Endothelial cell of umbilical vein (primary cell): ENCODE measurements at regions not wholly inside any gene's neighbourhood (a gene's known extent, or its start where the extent isn't known, plus 50 kb on each side); places are given as distances from the start of the nearest gene placed in this dataset.

ENCODE experiments used
- BruUV-seq: library from RNA; stranded (reverse); fragments of 400-500 nt; replicated peaks from 2 replicates; lab custom pipeline; 2021; lab: Mats Ljungman, UMichigan
- CTCF ChIA-PET: fragments of 300-600, 350-600 bp; sonication (Branson Sonifier 250); formaldehyde crosslinking; loops from one replicate; lab custom pipeline; 2021; ENCODE audit warnings: antibody characterized with exemption, inconsistent platforms; lab: Charles Lee
- POLR2A ChIA-PET: fragments of 300-600, 350-600 bp; sonication (Branson Sonifier 250); formaldehyde crosslinking; loops from one replicate; lab custom pipeline; 2021; ENCODE audit warnings: antibody characterized with exemption, inconsistent platforms; lab: Charles Lee
- DNase-seq: peaks from one replicate; pipeline ENCODE4 v3.0.0-alpha.2; 2011; ENCODE audit warnings: low read depth, low spot score
- FAIRE-seq: peaks from 2 replicates; lab custom pipeline; 2011; peaks lifted over from hg19 to GRCh38; lab: Jason Lieb, UNC
- H2AFZ ChIP-seq: 2 replicates; pipeline ENCODE4 v1.6.0; 2012; ENCODE audit warnings: low read depth, low read length, control low read depth, inconsistent platforms
- H3K27ac ChIP-seq: 2 replicates; pipeline ENCODE4 v1.5.1; 2011; ENCODE audit warnings: low read depth, mild to moderate bottlenecking, control low read depth, low read length, moderate library complexity; ENCODE audit not compliant: insufficient read depth
- H3K27me3 ChIP-seq, 2 experiments: 2 replicates each; pipeline versions ENCODE4 v1.6.0 to v1.6.1; 2011; ENCODE audit warnings: low read length in 2 of 2, mixed read lengths in 1 of 2; ENCODE audit not compliant: control insufficient read depth in 2 of 2, insufficient read depth in 2 of 2
- H3K36me3 ChIP-seq, 2 experiments: 2 replicates in 1 of 2; 3 replicates in 1 of 2; pipeline ENCODE4 v1.5.1; 2011; ENCODE audit warnings: low read length in 2 of 2, mild to moderate bottlenecking in 1 of 2, moderate library complexity in 1 of 2; ENCODE audit not compliant: control insufficient read depth in 2 of 2, insufficient read depth in 2 of 2; ENCODE audit errors: extremely low read depth in 1 of 2
- H3K4me1 ChIP-seq: 3 replicates; pipeline ENCODE4 v1.5.1; 2011; ENCODE audit warnings: mild to moderate bottlenecking, low read length; ENCODE audit not compliant: control insufficient read depth, insufficient read depth; ENCODE audit errors: extremely low read depth
- H3K4me2 ChIP-seq: 2 replicates; pipeline ENCODE4 v1.6.1; 2011; ENCODE audit warnings: low read length, control low read depth, mixed read lengths; ENCODE audit not compliant: insufficient read depth
- H3K4me3 ChIP-seq, 3 experiments: fragments of 200-600 bp in 1 of 3; sonication (generic), shearing (Covaris generic) in 1 of 3; replicated peaks in 1 of 3; 2 replicates each; pipeline ENCODE4 v1.5.1; 2011 to 2016; ENCODE audit warnings: control low read depth in 3 of 3, low read length in 3 of 3, mild to moderate bottlenecking in 2 of 3, inconsistent platforms in 1 of 3, low read depth in 1 of 3, moderate library complexity in 1 of 3; ENCODE audit not compliant: insufficient read depth in 1 of 3
- H3K79me2 ChIP-seq: 2 replicates; pipeline ENCODE4 v1.6.0; 2012; ENCODE audit warnings: low read length, inconsistent platforms; ENCODE audit not compliant: control insufficient read depth, insufficient read depth
- H3K9ac ChIP-seq: replicated peaks from 2 replicates; pipeline ENCODE3; 2011; ENCODE audit warnings: low read length, control low read depth; ENCODE audit not compliant: insufficient read depth; ENCODE audit errors: extremely low read depth
- H3K9me1 ChIP-seq: replicated peaks from 3 replicates; pipeline ENCODE4 v1.6.0; 2011; ENCODE audit warnings: mild to moderate bottlenecking, low read length; ENCODE audit not compliant: control insufficient read depth, insufficient read depth; ENCODE audit errors: extremely low read depth
- H3K9me3 ChIP-seq: replicated peaks from 2 replicates; pipeline ENCODE4 v1.5.1; 2012; ENCODE audit warnings: low read length, inconsistent platforms; ENCODE audit not compliant: control insufficient read depth, insufficient read depth
- H4K20me1 ChIP-seq: replicated peaks from 2 replicates; pipeline ENCODE3; 2011; ENCODE audit warnings: mild to moderate bottlenecking, low read length; ENCODE audit not compliant: control insufficient read depth, insufficient read depth; ENCODE audit errors: extremely low read depth
- CTCF ChIP-seq, 2 donors: IDR thresholded peaks; 1 replicate in 1 of 2; 2 replicates in 1 of 2; pipeline ENCODE4 v1.5.1; 2011; ENCODE audit warnings: low read length in 2 of 2, mild to moderate bottlenecking in 2 of 2, moderate library complexity in 2 of 2, control low read depth in 1 of 2, inconsistent platforms in 1 of 2, low read depth in 1 of 2; ENCODE audit not compliant: insufficient read depth in 1 of 2; ENCODE audit errors: extremely low read depth in 1 of 2
- EZH2 ChIP-seq: IDR thresholded peaks from 2 replicates; pipeline ENCODE4 v1.6.1; 2012; ENCODE audit warnings: borderline replicate concordance, low read depth, mild to moderate bottlenecking, moderate library complexity, low read length, inconsistent platforms; ENCODE audit not compliant: severe bottlenecking
- FOS ChIP-seq: IDR thresholded peaks from 2 replicates; pipeline ENCODE4 v1.6.1; 2011; ENCODE audit warnings: mild to moderate bottlenecking, low read length, moderate library complexity, borderline replicate concordance; ENCODE audit not compliant: insufficient read depth
- GATA2 ChIP-seq: IDR thresholded peaks from 2 replicates; pipeline ENCODE4 v1.7.0; 2011; ENCODE audit warnings: low read depth, mild to moderate bottlenecking, moderate library complexity, mixed read lengths, low read length; ENCODE audit not compliant: insufficient read length, insufficient read depth
- JUN ChIP-seq: IDR thresholded peaks from 2 replicates; pipeline ENCODE4 v1.6.1; 2011; ENCODE audit warnings: borderline replicate concordance, low read depth; ENCODE audit not compliant: insufficient read length, insufficient read depth
- MAX ChIP-seq: IDR thresholded peaks from 2 replicates; pipeline ENCODE4 v1.6.1; 2011; ENCODE audit not compliant: insufficient read depth, insufficient read length
- MYC ChIP-seq: IDR thresholded peaks from one replicate; pipeline ENCODE4 v1.6.1; 2011; ENCODE audit warnings: mild to moderate bottlenecking, low read depth, low read length
- POLR2A ChIP-seq: IDR thresholded peaks from 2 replicates; pipeline ENCODE4 v1.6.1; 2012; ENCODE audit warnings: low read depth, mild to moderate bottlenecking, control low read depth, low read length
- POLR2AphosphoS5 ChIP-seq: IDR thresholded peaks from 2 replicates; pipeline ENCODE4 v1.6.1; 2012; ENCODE audit warnings: low read depth, mild to moderate bottlenecking, control low read depth, low read length, moderate library complexity; ENCODE audit not compliant: insufficient read depth
- dilution Hi-C: fragments of 300-500 bp; cut with MboI; formaldehyde crosslinking; loops from one replicate; pipeline ENCODE4 v1.15.0; 2019; ENCODE audit warnings: low sequenced_read_pairs; ENCODE audit not compliant: extremely low pct_ligation_motif_present
- intact Hi-C: fragments of 100-400 bp; cut with micrococcal nuclease; formaldehyde crosslinking; loops from one replicate; pipeline ENCODE4 v1.10.0; 2022

DNA sequence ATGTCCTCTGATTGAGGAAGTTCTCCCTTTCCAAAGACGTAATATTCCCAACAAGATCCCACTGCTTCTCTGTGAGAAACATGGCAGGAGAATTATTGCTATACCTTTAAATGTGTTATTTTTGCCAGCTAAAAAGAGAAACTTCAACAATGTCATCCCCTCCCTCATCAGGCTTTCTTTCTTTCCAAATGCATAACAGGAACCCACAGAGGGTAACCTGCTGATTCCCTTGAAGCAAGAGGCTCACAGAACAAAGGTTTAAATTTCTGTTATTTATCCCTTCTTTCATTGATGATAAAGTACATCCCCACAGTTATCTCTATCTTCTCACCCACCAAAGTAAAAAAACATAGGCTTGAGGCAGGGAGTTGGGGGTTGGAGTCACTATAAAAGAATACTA is 102.1 kb downstream of the SLC30A10 start:
- CTCF ChIA-PET = interaction anchor here (1.4 kb wide), 1 partner anchor 14 kb away, joined by 5 read pairs; no protein-coding TSS in a partner anchor
- FAIRE-seq = no peak

More for the DNA sequence above, 102.1 kb downstream of the SLC30A10 start:
- H3K79me2 ChIP-seq = no peaks in the 10 kb centered on the region
- H3K4me1 ChIP-seq = no peaks in the 10 kb centered on the region
- H3K4me2 ChIP-seq = no peak overlapping the region
- H3K36me3 ChIP-seq = no peaks in the 10 kb centered on the region
- H4K20me1 ChIP-seq = no peaks in the 10 kb centered on the region
- H3K9me3 ChIP-seq = no peaks in the 10 kb centered on the region
- DNase-seq = no peak
- H3K4me3 ChIP-seq = no peak overlapping the region
- H3K27me3 ChIP-seq = no peaks in the 10 kb centered on the region
- no peak for TF ChIP-seq MAX
- TF ChIP-seq JUN = no peak
- TF ChIP-seq POLR2A = no peak
- no peak for TF ChIP-seq CTCF (IDR thresholded peaks at IDR 0.05; ENCODE audit: extremely low read depth in 1 of 2, insufficient read depth in 1 of 2, low read depth in 1 of 2, low read length in 2 of 2)
- no peak for TF ChIP-seq GATA2
- TF ChIP-seq POLR2AphosphoS5 = no peak
- no peak for TF ChIP-seq MYC
- no peak for TF ChIP-seq FOS
- TF ChIP-seq EZH2 = no peak
- dilution Hi-C loops = no loop called here
- no peak overlapping the region for H3K9ac ChIP-seq
- H2AFZ ChIP-seq = no peak overlapping the region
- POLR2A ChIA-PET = no interaction called here
- no peak overlapping the region for H3K27ac ChIP-seq
- intact Hi-C loops = no loop called here
- H3K9me1 ChIP-seq = no peaks in the 10 kb centered on the region
- BruUV-seq = no TSS peak
